Hepatocyte (in vitro differentiated cells): ENCODE measurements at regions not wholly inside any gene's neighbourhood (a gene's known extent, or its start where the extent isn't known, plus 50 kb on each side); places are given as distances from the start of the nearest gene placed in this dataset.

Experiments used
- EZH2 ChIP-seq: fragments of 200-600 bp; sonication (generic); IDR thresholded peaks from 2 replicates; pipeline ENCODE4 v1.6.1; 2016; ENCODE audit warnings: antibody characterized with exemption, mild to moderate bottlenecking, borderline replicate concordance
- TF ChIP-seq, protein P1 (sequence below): fragments of 200-600 bp; sonication (generic); IDR thresholded peaks from 2 replicates; pipeline ENCODE4 v1.5.1; 2016; ENCODE audit warnings: antibody characterized with exemption, mild to moderate bottlenecking; ENCODE audit not compliant: poor library complexity

GRCh38 chr17:34733333-34733732 is 154.0 kb downstream of the TMEM132E start:
- no peak for TF ChIP-seq EZH2
- TF ChIP-seq, protein P1, sequence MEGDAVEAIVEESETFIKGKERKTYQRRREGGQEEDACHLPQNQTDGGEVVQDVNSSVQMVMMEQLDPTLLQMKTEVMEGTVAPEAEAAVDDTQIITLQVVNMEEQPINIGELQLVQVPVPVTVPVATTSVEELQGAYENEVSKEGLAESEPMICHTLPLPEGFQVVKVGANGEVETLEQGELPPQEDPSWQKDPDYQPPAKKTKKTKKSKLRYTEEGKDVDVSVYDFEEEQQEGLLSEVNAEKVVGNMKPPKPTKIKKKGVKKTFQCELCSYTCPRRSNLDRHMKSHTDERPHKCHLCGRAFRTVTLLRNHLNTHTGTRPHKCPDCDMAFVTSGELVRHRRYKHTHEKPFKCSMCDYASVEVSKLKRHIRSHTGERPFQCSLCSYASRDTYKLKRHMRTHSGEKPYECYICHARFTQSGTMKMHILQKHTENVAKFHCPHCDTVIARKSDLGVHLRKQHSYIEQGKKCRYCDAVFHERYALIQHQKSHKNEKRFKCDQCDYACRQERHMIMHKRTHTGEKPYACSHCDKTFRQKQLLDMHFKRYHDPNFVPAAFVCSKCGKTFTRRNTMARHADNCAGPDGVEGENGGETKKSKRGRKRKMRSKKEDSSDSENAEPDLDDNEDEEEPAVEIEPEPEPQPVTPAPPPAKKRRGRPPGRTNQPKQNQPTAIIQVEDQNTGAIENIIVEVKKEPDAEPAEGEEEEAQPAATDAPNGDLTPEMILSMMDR = no peak
